PC-9 (cell line): ENCODE measurements at regions not wholly inside any gene's neighbourhood (a gene's known extent, or its start where the extent isn't known, plus 50 kb on each side); places are given as distances from the start of the nearest gene placed in this dataset.

Experiments
- EZH2 ChIP-seq: fragments of 200-600 bp; sonication (generic); IDR thresholded peaks from 2 replicates; pipeline ENCODE4 v1.8.0; 2017; ENCODE audit warnings: antibody characterized with exemption, low read depth
- TF ChIP-seq, protein P1 (sequence below): fragments of 200-600 bp; sonication (generic); conservative IDR thresholded peaks from 2 replicates; pipeline ENCODE4 v1.6.1; 2017; ENCODE audit warnings: mixed run types, antibody characterized with exemption, mild to moderate bottlenecking, moderate library complexity

GRCh38 chr2:49237867-49238603 is 83.7 kb upstream of the FSHR start:
- TF ChIP-seq, protein P1, sequence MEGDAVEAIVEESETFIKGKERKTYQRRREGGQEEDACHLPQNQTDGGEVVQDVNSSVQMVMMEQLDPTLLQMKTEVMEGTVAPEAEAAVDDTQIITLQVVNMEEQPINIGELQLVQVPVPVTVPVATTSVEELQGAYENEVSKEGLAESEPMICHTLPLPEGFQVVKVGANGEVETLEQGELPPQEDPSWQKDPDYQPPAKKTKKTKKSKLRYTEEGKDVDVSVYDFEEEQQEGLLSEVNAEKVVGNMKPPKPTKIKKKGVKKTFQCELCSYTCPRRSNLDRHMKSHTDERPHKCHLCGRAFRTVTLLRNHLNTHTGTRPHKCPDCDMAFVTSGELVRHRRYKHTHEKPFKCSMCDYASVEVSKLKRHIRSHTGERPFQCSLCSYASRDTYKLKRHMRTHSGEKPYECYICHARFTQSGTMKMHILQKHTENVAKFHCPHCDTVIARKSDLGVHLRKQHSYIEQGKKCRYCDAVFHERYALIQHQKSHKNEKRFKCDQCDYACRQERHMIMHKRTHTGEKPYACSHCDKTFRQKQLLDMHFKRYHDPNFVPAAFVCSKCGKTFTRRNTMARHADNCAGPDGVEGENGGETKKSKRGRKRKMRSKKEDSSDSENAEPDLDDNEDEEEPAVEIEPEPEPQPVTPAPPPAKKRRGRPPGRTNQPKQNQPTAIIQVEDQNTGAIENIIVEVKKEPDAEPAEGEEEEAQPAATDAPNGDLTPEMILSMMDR, result no peak
- TF ChIP-seq EZH2, result no peak
